Lower leg skin (tissue), 4 donors: ENCODE measurements at regions not wholly inside any gene's neighbourhood (a gene's known extent, or its start where the extent isn't known, plus 50 kb on each side); places are given as distances from the start of the nearest gene placed in this dataset.

ENCODE experiments used
- DNase-seq, 2 donors: peaks; one replicate each; pipeline ENCODE4 v3.0.0-alpha.2; 2019; ENCODE audit warnings: low spot score in 2 of 2
- H3K4me3 ChIP-seq: fragments of 200-600 bp; sonication (generic); 2 replicates; pipeline ENCODE4 v1.5.1; 2017; ENCODE audit warnings: mild to moderate bottlenecking, low read depth; ENCODE audit not compliant: poor library complexity, severe bottlenecking
- POLR2A ChIP-seq, 2 donors: fragments of 450-650 bp; IDR thresholded peaks; one replicate each; pipeline ENCODE4 v1.6.1; 2016 to 2017; ENCODE audit warnings: antibody characterized with exemption in 2 of 2, mild to moderate bottlenecking in 1 of 2, moderate library complexity in 1 of 2
- WGBS, 2 donors: methylation state at CpG; one replicate each; pipeline ENCODE4 v1.1.5; 2018; 5-methylcytosine and 5-hydroxymethylcytosine counted together
- intact Hi-C: fragments of 100-400 bp; cut with DNase I; formaldehyde crosslinking; loops from one replicate; pipeline ENCODE4 v1.15.0; 2023; ENCODE audit warnings: low total_unique reads
- TF ChIP-seq, protein P1 (sequence below), 3 donors: fragments of 450-650 bp; IDR thresholded peaks; one replicate each; pipeline ENCODE4 v1.5.1; 2016; ENCODE audit warnings: antibody characterized with exemption in 3 of 3, mild to moderate bottlenecking in 3 of 3, moderate library complexity in 2 of 3

GRCh38 chr6:93586306-93586705 lies 166.9 kb upstream of the EPHA7 start:
- TF ChIP-seq, protein P1, sequence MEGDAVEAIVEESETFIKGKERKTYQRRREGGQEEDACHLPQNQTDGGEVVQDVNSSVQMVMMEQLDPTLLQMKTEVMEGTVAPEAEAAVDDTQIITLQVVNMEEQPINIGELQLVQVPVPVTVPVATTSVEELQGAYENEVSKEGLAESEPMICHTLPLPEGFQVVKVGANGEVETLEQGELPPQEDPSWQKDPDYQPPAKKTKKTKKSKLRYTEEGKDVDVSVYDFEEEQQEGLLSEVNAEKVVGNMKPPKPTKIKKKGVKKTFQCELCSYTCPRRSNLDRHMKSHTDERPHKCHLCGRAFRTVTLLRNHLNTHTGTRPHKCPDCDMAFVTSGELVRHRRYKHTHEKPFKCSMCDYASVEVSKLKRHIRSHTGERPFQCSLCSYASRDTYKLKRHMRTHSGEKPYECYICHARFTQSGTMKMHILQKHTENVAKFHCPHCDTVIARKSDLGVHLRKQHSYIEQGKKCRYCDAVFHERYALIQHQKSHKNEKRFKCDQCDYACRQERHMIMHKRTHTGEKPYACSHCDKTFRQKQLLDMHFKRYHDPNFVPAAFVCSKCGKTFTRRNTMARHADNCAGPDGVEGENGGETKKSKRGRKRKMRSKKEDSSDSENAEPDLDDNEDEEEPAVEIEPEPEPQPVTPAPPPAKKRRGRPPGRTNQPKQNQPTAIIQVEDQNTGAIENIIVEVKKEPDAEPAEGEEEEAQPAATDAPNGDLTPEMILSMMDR (IDR thresholded peaks at IDR 0.05): no peak
- TF ChIP-seq POLR2A (IDR thresholded peaks at IDR 0.05): no peak
- H3K4me3 ChIP-seq: no peak overlapping the region
- intact Hi-C loops: no loop called here
- DNase-seq: no peak
- 45 to 83% methylated on average over 1 of the region's 1 CpG for WGBS, 2 donors

GRCh38 chr6:93584300-93584699 lies 164.9 kb upstream of the EPHA7 start:
- H3K4me3 ChIP-seq: no peak overlapping the region
- TF ChIP-seq POLR2A (IDR thresholded peaks at IDR 0.05): no peak
- TF ChIP-seq, protein P1 (IDR thresholded peaks at IDR 0.05): no peak
- DNase-seq: no peak
- intact Hi-C loops: no loop called here

DNA sequence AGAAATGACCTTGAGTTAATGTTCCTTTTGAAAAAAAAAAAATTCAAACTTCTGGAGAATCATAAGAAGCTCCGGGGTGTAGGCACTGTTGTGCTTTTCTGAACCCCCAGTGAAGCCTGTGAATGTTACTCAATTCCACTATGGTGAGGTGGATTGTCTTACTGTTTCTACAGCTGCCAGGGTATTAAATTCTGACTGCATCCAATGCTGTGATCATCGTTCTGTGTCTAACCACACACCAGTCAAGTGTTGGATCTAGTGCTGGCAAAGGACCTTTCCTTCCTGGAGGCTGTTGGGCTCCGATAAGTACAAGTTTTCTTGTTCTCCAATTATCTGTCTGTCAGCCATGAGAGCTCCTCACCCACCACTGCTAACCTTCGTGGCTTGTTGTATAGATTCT lies 162.0 kb upstream of the EPHA7 start:
- TF ChIP-seq, protein P1 (IDR thresholded peaks at IDR 0.05): no peak
- TF ChIP-seq POLR2A (IDR thresholded peaks at IDR 0.05): no peak
- 67 to 71% methylated on average over 4 of the region's 4 CpGs for WGBS, 2 donors
- H3K4me3 ChIP-seq: no peak overlapping the region
- intact Hi-C loops: no loop called here
- no peak for DNase-seq

- TF ChIP-seq, protein P1 (IDR thresholded peaks at IDR 0.05): no peak
- TF ChIP-seq POLR2A (IDR thresholded peaks at IDR 0.05): no peak
- WGBS, 2 donors: 24 to 28% methylated on average over 2 of the region's 2 CpGs
- intact Hi-C loops: no loop called here
- DNase-seq: no peak
- no peak overlapping the region for H3K4me3 ChIP-seq
Observed at GRCh38 chr6:93580446-93580845, 161.1 kb upstream of the EPHA7 start.

DNA sequence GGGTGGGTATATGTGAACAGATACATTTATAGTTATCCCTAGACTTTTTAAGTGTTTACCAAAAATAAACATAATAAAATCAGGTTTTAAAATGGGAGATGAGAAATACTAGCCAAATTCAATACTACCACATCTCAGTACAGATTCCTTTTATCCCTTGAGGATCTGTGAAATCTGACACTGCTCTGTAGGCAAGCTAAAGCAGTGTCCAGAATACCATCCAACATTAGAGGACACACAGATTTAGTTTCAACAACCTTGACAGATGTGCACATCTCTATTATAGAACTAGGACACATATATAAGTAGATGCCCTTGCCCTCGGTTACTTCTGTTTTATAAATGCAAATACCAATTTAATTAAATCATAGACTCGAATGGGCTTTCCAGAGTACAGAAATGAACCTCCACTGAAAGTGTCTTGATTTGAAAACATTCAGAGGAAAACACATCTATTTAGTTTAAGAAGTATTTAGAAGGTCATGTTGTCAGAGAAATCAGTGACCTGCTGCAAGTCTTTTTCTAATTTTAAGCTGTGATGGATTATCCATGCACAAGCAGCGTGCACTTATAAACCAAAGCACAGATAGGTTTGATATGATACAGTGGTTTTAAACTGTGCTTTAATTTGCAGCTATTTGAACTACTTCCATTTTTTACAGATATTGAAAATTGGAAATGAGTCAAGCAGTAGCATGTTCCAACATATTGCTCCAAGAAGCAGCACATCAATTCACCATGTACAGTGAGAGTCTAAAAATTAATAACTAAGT lies 156.3 kb upstream of the EPHA7 start:
- H3K4me3 ChIP-seq: no peak overlapping the region
- DNase-seq: no peak
- intact Hi-C loops: no loop called here
- WGBS, 2 donors: 39 to 50% methylated on average over 3 of the region's 3 CpGs
- TF ChIP-seq, protein P1 (IDR thresholded peaks at IDR 0.05): no peak
- no peak for TF ChIP-seq POLR2A (IDR thresholded peaks at IDR 0.05)

DNA sequence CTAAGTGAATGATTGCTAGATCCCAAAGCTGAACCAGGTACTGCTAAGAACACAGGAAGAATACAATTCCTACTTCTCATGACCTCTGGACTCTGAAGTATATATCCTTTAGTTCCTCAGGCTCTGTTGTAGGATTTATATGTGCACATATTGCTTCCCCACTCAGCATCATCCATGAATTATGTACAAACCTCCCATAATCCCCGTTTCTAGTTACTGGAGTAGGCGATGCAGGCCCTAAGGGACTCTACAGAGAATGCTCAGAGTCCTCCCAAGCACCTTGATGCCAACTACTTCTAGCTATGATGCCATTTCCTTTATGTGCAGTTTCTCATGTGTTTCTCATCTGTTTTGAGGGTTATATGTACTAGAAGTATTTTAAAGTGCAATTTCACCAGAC lies 154.9 kb upstream of the EPHA7 start:
- intact Hi-C loops: no loop called here
- WGBS, 2 donors: 66 to 76% methylated on average over 2 of the region's 2 CpGs
- TF ChIP-seq, protein P1 (IDR thresholded peaks at IDR 0.05): no peak
- no peak for TF ChIP-seq POLR2A (IDR thresholded peaks at IDR 0.05)
- no peak for DNase-seq
- no peak overlapping the region for H3K4me3 ChIP-seq
